ENCODE measurements at regions not wholly inside any gene's neighbourhood (a gene's known extent, or its start where the extent isn't known, plus 50 kb on each side); places are given as distances from the start of the nearest gene placed in this dataset.

- no peak for DNase-seq
Observed at GRCh38 chr20:57939499-57939898, 229.7 kb upstream of the PMEPA1 start.

- DNase-seq = no peak
Observed at GRCh38 chr20:57938158-57939108, 228.6 kb upstream of the PMEPA1 start.

- no peak for DNase-seq
Observed at GRCh38 chr20:57936636-57937385, 227.0 kb upstream of the PMEPA1 start.

GRCh38 chr20:57934913-57935312 is 225.1 kb upstream of the PMEPA1 start:
- DNase-seq = no peak

GRCh38 chr20:57934007-57934805 is 224.4 kb upstream of the PMEPA1 start:
- no peak for DNase-seq

GRCh38 chr20:57932227-57932864 is 222.5 kb upstream of the PMEPA1 start:
- DNase-seq = no peak

- DNase-seq = no peak
Observed at GRCh38 chr20:57930351-57930750, 220.5 kb upstream of the PMEPA1 start.

- peak; percentile 79 for DNase-seq
Observed at GRCh38 chr20:57928181-57928967, 218.6 kb upstream of the PMEPA1 start.

- no peak for DNase-seq
Observed at GRCh38 chr20:57927376-57927775, 217.6 kb upstream of the PMEPA1 start.

GRCh38 chr20:57922706-57923105 is 212.9 kb upstream of the PMEPA1 start:
- no peak for DNase-seq

GRCh38 chr20:57922083-57922482 is 212.3 kb upstream of the PMEPA1 start:
- DNase-seq = no peak

GRCh38 chr20:57921676-57922075 is 211.9 kb upstream of the PMEPA1 start:
- no peak for DNase-seq

- no peak for DNase-seq
Observed at GRCh38 chr20:57920971-57921370, 211.2 kb upstream of the PMEPA1 start.

GRCh38 chr20:57919049-57919448 is 209.2 kb upstream of the PMEPA1 start:
- DNase-seq = no peak

GRCh38 chr20:57918551-57918950 is 208.7 kb upstream of the PMEPA1 start:
- no peak for DNase-seq

GRCh38 chr20:57914205-57914604 is 204.4 kb upstream of the PMEPA1 start:
- DNase-seq = no peak

GRCh38 chr20:57913156-57913930 is 203.5 kb upstream of the PMEPA1 start:
- no peak for DNase-seq

GRCh38 chr20:57912227-57912582 is 202.4 kb upstream of the PMEPA1 start:
- DNase-seq = no peak

GRCh38 chr20:57911512-57912226 is 201.9 kb upstream of the PMEPA1 start:
- DNase-seq = no peak

GRCh38 chr20:57910716-57911115 is 200.9 kb upstream of the PMEPA1 start:
- DNase-seq = no peak
